Activated B cell treated with CpG ODN at 0.5 μM for 24 hours (primary cell): ENCODE measurements at regions not wholly inside any gene's neighbourhood (a gene's known extent, or its start where the extent isn't known, plus 50 kb on each side); places are given as distances from the start of the nearest gene placed in this dataset.

Experiments used
- ATAC-seq: fragments of 200-7000 bp; cut with Tn5 transposase; one replicate; pipeline ENCODE4 v1.10.0; 2021; ENCODE audit warnings: low read depth, mild to moderate bottlenecking, moderate library complexity
- CTCF ChIA-PET: fragments of 350-600 bp; sonication (Branson Sonifier 250); formaldehyde crosslinking; loops from one replicate; lab custom pipeline; 2021; ENCODE audit warnings: antibody characterized with exemption; lab: Charles Lee
- POLR2A ChIA-PET: fragments of 350-600 bp; sonication (Branson Sonifier 250); formaldehyde crosslinking; loops from one replicate; lab custom pipeline; 2021; ENCODE audit warnings: antibody characterized with exemption; lab: Charles Lee
- DNase-seq: peaks from one replicate; pipeline ENCODE4 v3.0.0; 2022
- H3K27ac Mint-ChIP-seq: one replicate; pipeline ENCODE4 v1.8.0; 2020; ENCODE audit warnings: mixed read lengths
- H3K27me3 Mint-ChIP-seq: one replicate; pipeline ENCODE4 v1.8.0; 2021; ENCODE audit warnings: mixed read lengths
- H3K36me3 Mint-ChIP-seq: one replicate; pipeline ENCODE4 v1.8.0; 2021; ENCODE audit warnings: low read depth, mixed read lengths
- H3K4me1 Mint-ChIP-seq: one replicate; pipeline ENCODE4 v1.8.0; 2021; ENCODE audit warnings: mixed read lengths
- H3K4me3 Mint-ChIP-seq: one replicate; pipeline ENCODE4 v1.8.0; 2020; ENCODE audit warnings: mild to moderate bottlenecking, mixed read lengths
- H3K9me3 Mint-ChIP-seq: one replicate; pipeline ENCODE4 v1.8.0; 2020; ENCODE audit warnings: mixed read lengths
- CTCF ChIP-seq: fragments of 200-600 bp; IDR thresholded peaks from one replicate; pipeline ENCODE4 v1.8.0; 2022; ENCODE audit warnings: antibody characterized with exemption, mild to moderate bottlenecking
- intact Hi-C: fragments of 100-400 bp; cut with micrococcal nuclease; formaldehyde crosslinking; loops from one replicate; pipeline ENCODE4 v1.15.1; 2024

GRCh38 chr11:13140028-13140870 lies 131.1 kb downstream of the RASSF10 start:
- H3K27ac Mint-ChIP-seq = no peak overlapping the region
- CTCF ChIA-PET = no interaction called here
- POLR2A ChIA-PET = no interaction called here
- DNase-seq = no peak
- H3K4me3 Mint-ChIP-seq = no peak overlapping the region
- no peaks in the 10 kb centered on the region for H3K27me3 Mint-ChIP-seq
- intact Hi-C loops = no loop called here
- TF ChIP-seq CTCF = no peak
- no peaks in the 10 kb centered on the region for H3K4me1 Mint-ChIP-seq
- H3K36me3 Mint-ChIP-seq = no peaks in the 10 kb centered on the region
- ATAC-seq = no peak
- no peaks in the 10 kb centered on the region for H3K9me3 Mint-ChIP-seq

- ChIA-PET POLR2A (no interaction called here), CTCF (no interaction called here)
- Mint-ChIP-seq H3K4me3 (no peak overlapping the region), H3K9me3 (no peaks in the 10 kb centered on the region), H3K27me3 (no peaks in the 10 kb centered on the region), H3K36me3 (no peaks in the 10 kb centered on the region), H3K4me1 (no peaks in the 10 kb centered on the region), H3K27ac (no peak overlapping the region)
- no peak for TF ChIP-seq CTCF
- intact Hi-C loops = no loop called here
- ATAC-seq (no peak), DNase-seq (no peak)
Measured at GRCh38 chr11:13140873-13141655, 131.9 kb downstream of the RASSF10 start.

DNA sequence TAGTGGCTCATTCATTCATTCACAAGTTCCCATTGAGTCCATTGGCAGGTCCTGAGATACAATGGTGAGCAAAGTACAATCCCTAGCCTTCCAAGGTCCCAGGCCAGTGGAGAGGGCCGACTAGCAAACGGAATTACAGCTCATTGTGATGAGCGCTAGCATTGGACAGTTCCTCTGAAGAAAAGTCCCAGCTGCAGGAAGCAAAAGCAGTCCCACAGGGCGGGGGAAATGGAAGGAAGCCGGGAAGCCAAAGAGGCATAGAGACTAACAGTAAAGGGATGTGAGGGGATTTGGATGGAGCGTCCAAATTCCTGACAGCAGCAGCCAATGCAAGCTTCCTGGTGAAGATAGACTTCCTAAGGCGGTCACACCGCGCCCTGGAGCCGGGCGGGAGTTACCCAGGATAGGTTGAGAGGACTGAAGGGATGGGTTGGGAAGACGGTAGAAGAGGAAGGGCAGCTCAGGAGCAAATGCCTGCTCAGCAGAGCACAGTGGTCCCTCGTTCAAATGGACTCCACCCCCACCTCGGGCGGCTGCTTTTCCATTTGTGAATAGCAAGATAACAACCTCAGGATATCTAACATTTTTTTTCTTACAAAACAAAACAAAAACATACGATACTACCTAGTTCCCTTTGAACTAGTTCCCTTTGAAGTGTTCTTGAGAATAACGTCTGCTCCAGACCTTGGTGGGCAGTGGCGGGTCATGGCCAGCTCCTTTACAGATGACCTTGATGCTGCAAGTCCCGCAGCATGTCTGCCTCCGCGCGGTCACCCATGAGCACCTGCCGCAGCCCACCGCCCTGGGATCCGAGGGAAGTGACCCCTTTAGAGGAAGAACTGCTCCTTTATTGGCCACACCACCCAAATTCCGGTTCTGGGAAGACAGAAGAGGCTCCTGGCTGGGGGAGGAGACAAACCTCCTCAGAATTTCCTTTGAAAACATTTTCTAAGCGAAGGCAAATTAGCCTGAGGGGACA lies 132.9 kb downstream of the RASSF10 start:
- Mint-ChIP-seq H3K4me1 (no peaks in the 10 kb centered on the region), H3K27me3 (no peaks in the 10 kb centered on the region), H3K9me3 (no peaks in the 10 kb centered on the region), H3K36me3 (no peaks in the 10 kb centered on the region), H3K27ac (no peak overlapping the region), H3K4me3 (no peak overlapping the region)
- DNase-seq (no peak), ATAC-seq (no peak)
- intact Hi-C loops = no loop called here
- POLR2A ChIA-PET = no interaction called here
- TF ChIP-seq CTCF = no peak
- CTCF ChIA-PET = no interaction called here

DNA sequence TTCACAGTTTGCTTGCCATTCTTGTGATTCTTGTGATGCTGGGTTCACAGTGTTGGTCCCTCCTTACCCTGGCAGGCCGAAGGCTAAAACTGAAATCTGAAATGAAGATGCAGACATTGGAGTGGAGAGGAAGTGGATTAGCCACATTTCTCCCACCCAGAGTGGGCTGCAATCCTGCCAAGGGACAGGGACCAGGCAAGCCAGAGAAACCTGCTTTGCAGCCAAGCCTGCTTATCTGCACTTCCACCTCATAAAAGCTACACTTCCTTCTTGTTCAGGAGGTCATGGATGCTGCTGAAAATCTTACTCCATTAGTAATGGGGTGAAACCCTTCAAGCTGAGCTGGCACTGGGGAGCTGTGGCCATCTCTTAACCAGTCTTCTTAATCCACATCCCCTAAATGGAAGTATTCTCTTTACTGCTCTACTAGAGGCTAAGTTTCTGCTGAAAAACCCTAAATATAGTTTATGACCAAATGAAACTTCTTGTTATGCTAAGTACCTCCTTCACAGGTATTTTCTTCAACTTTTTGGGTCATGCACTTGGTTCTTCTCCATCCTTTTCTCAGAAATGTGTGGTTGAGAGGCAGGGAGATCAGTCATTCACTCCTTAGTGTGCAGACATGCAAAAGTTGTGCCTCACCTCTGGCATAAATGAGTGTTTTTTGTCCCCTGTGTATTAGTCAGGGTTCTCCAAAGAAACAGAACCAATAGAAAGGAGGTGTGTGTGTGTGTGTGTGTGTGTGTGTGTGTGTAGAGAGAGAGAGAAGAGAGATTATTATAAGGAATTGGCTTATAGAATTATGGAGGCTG lies 133.9 kb upstream of the BMAL1 start:
- CTCF ChIA-PET = no interaction called here
- no peaks in the 10 kb centered on the region for H3K9me3 Mint-ChIP-seq
- H3K4me3 Mint-ChIP-seq = no peak overlapping the region
- POLR2A ChIA-PET = no interaction called here
- ATAC-seq (no peak), DNase-seq (no peak)
- no peaks in the 10 kb centered on the region for H3K4me1 Mint-ChIP-seq
- no peak for TF ChIP-seq CTCF
- no peaks in the 10 kb centered on the region for H3K27me3 Mint-ChIP-seq
- H3K27ac Mint-ChIP-seq = no peak overlapping the region
- intact Hi-C loops = no loop called here
- no peaks in the 10 kb centered on the region for H3K36me3 Mint-ChIP-seq
